HL-60/S4 treated with retinoic acid at 250 ng/mL for 4 days and 3 days (cell line): ENCODE measurements at regions not wholly inside any gene's neighbourhood (a gene's known extent, or its start where the extent isn't known, plus 50 kb on each side); places are given as distances from the start of the nearest gene placed in this dataset.

Experiments
- in situ Hi-C: fragments of 300-500 bp; cut with MboI; formaldehyde crosslinking; loops from 2 replicates; pipeline ENCODE4 v1.7.0; 2022; ENCODE audit warnings: low sequenced_read_pairs

- in situ Hi-C loops = no loop called here
Observed at GRCh38 chr15:69826819-69827175, 270.9 kb downstream of the TLE3 start.

GRCh38 chr15:69827751-69828150 is 270.0 kb downstream of the TLE3 start:
- in situ Hi-C loops = no loop called here

- in situ Hi-C loops = no loop called here
Observed at GRCh38 chr15:69828181-69828828, 269.4 kb downstream of the TLE3 start.

GRCh38 chr15:69829974-69830373 is 267.7 kb downstream of the TLE3 start:
- in situ Hi-C loops = no loop called here

- in situ Hi-C loops = no loop called here
Observed at GRCh38 chr15:69830430-69830829, 267.3 kb downstream of the TLE3 start.

GRCh38 chr15:69830876-69831275 is 266.8 kb downstream of the TLE3 start:
- in situ Hi-C loops = no loop called here

GRCh38 chr15:69834267-69834666 is 263.4 kb downstream of the TLE3 start:
- in situ Hi-C loops = no loop called here

GRCh38 chr15:69834761-69835160 is 263.0 kb downstream of the TLE3 start:
- in situ Hi-C loops = no loop called here

GRCh38 chr15:69836048-69836447 is 261.7 kb downstream of the TLE3 start:
- in situ Hi-C loops = no loop called here

GRCh38 chr15:69836526-69837230 is 261.0 kb downstream of the TLE3 start:
- in situ Hi-C loops = no loop called here

GRCh38 chr15:69838338-69838737 is 259.4 kb downstream of the TLE3 start:
- in situ Hi-C loops = no loop called here

- in situ Hi-C loops = no loop called here
Observed at GRCh38 chr15:69838994-69839393, 258.7 kb downstream of the TLE3 start.

GRCh38 chr15:69841113-69841828 is 256.4 kb downstream of the TLE3 start:
- in situ Hi-C loops = no loop called here

- in situ Hi-C loops = no loop called here
Observed at GRCh38 chr15:69842851-69843250, 254.9 kb downstream of the TLE3 start.

- in situ Hi-C loops = no loop called here
Observed at GRCh38 chr15:69843276-69843899, 254.3 kb downstream of the TLE3 start.

- in situ Hi-C loops = no loop called here
Observed at GRCh38 chr15:69843900-69844304, 253.8 kb downstream of the TLE3 start.

GRCh38 chr15:69845159-69845558 is 252.6 kb downstream of the TLE3 start:
- in situ Hi-C loops = no loop called here

GRCh38 chr15:69847625-69848024 is 250.1 kb downstream of the TLE3 start:
- in situ Hi-C loops = no loop called here

- in situ Hi-C loops = no loop called here
Observed at GRCh38 chr15:69848096-69848495, 249.6 kb downstream of the TLE3 start.

GRCh38 chr15:69848551-69849231 is 249.0 kb downstream of the TLE3 start:
- in situ Hi-C loops = no loop called here

GRCh38 chr15:69849232-69849610 is 248.5 kb downstream of the TLE3 start:
- in situ Hi-C loops = no loop called here
